Nephron (organoid): ENCODE measurements at regions not wholly inside any gene's neighbourhood (a gene's known extent, or its start where the extent isn't known, plus 50 kb on each side); places are given as distances from the start of the nearest gene placed in this dataset.

Experiments
- H3K27ac Mint-ChIP-seq, 3 experiments: 2 replicates each; pipeline ENCODE4 v1.8.0; 2020; ENCODE audit warnings: mixed read lengths in 3 of 3, mild to moderate bottlenecking in 2 of 3, moderate library complexity in 1 of 3
- H3K27me3 Mint-ChIP-seq: 2 replicates; pipeline ENCODE4 v1.8.0; 2021; ENCODE audit warnings: low read depth, mild to moderate bottlenecking, moderate library complexity, mixed read lengths
- H3K36me3 Mint-ChIP-seq: 2 replicates; pipeline ENCODE4 v1.8.0; 2020; ENCODE audit warnings: low read depth, mixed read lengths
- H3K4me1 Mint-ChIP-seq: 2 replicates; pipeline ENCODE4 v1.8.0; 2020; ENCODE audit warnings: mixed read lengths
- H3K4me3 Mint-ChIP-seq, 3 experiments: 2 replicates each; pipeline ENCODE4 v1.8.0; 2020; ENCODE audit warnings: mild to moderate bottlenecking in 3 of 3, mixed read lengths in 3 of 3, moderate library complexity in 2 of 3
- H3K9me3 Mint-ChIP-seq: 2 replicates; pipeline ENCODE4 v1.8.0; 2020; ENCODE audit warnings: mixed read lengths
- TF ChIP-seq, protein P1 (sequence below), 3 experiments: fragments of 200-600 bp; sonication (generic); IDR thresholded peaks; one replicate each; pipeline ENCODE4 v1.5.0; 2021; ENCODE audit warnings: antibody characterized with exemption in 3 of 3; ENCODE audit not compliant: unreplicated experiment in 3 of 3

DNA sequence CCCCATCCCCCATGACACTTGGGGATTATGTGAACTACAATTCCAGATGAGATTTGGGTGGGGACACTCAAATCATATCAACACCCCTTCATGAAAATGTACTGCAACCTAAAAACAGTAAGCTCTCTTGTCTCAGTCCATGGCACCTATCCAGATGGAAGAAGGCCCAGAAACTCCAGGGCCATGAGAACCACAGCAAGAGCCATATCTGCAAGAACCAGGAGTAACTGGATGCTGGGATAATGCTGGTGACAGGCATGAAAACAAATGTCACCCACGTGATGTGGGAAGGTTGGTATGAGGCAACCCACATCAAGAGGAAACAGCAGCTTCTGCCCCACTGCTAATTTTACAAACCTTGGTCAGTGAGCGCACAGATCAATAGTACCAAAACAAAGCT, 400.1 kb upstream of the ERCC4 start:
- Mint-ChIP-seq H3K27ac (no peak overlapping the region), H3K4me1 (no peaks in the 10 kb centered on the region), H3K9me3 (peaks cover 2% of the 10 kb centered on the region), H3K27me3 (peaks cover 3% of the 10 kb centered on the region), H3K36me3 (no peaks in the 10 kb centered on the region), H3K4me3 (no peak overlapping the region)
- TF ChIP-seq, protein P1, sequence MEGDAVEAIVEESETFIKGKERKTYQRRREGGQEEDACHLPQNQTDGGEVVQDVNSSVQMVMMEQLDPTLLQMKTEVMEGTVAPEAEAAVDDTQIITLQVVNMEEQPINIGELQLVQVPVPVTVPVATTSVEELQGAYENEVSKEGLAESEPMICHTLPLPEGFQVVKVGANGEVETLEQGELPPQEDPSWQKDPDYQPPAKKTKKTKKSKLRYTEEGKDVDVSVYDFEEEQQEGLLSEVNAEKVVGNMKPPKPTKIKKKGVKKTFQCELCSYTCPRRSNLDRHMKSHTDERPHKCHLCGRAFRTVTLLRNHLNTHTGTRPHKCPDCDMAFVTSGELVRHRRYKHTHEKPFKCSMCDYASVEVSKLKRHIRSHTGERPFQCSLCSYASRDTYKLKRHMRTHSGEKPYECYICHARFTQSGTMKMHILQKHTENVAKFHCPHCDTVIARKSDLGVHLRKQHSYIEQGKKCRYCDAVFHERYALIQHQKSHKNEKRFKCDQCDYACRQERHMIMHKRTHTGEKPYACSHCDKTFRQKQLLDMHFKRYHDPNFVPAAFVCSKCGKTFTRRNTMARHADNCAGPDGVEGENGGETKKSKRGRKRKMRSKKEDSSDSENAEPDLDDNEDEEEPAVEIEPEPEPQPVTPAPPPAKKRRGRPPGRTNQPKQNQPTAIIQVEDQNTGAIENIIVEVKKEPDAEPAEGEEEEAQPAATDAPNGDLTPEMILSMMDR (IDR thresholded peaks at IDR 0.05; ENCODE audit: unreplicated experiment in 3 of 3), result no peak

DNA sequence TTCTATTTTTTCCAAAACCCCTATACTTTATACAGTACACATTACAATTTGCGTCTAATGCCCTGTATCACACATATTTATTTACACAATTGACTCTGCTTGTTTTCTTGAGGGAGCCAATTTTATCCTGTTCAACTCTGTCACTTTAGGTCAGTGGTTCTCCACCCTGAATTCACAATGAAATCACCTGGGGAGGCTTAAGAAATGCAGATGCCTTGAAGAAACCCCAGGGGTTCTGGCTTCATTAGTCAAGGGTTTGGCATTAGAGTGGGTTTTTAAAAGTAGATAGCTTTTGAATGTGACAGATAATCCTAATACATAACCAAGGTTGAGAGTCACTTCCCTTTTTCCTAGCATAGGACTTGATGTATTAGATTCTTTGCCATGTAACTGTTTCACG, 398.6 kb upstream of the ERCC4 start:
- Mint-ChIP-seq H3K4me3 (no peak overlapping the region), H3K36me3 (no peaks in the 10 kb centered on the region), H3K9me3 (no peaks in the 10 kb centered on the region), H3K4me1 (no peaks in the 10 kb centered on the region), H3K27me3 (peaks cover 3% of the 10 kb centered on the region), H3K27ac (no peak overlapping the region)
- TF ChIP-seq, protein P1 (IDR thresholded peaks at IDR 0.05; ENCODE audit: unreplicated experiment in 3 of 3), result no peak

DNA sequence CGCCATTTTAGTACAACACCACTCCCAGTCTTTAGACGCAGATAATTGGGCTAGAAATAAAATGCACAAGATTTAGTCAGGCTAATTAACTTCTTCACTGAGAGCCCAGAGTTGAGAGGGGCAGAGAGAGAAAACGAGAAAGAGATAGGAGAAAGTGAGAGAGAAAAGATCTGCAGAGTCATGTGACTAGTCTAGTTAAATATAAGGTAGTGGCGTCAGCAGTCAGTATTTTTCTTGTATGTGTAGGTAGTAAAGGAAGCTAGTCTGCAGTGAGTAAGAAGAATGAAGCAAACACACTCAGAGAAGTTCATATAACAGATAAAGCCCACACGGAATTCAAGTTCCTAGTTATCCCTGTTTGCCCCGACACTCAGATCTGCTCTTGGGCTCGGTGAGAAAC, 392.6 kb upstream of the ERCC4 start:
- Mint-ChIP-seq H3K4me1 (no peaks in the 10 kb centered on the region), H3K27ac (no peak overlapping the region), H3K36me3 (no peaks in the 10 kb centered on the region), H3K4me3 (no peak overlapping the region), H3K27me3 (no peaks in the 10 kb centered on the region), H3K9me3 (no peaks in the 10 kb centered on the region)
- TF ChIP-seq, protein P1 (IDR thresholded peaks at IDR 0.05; ENCODE audit: unreplicated experiment in 3 of 3), result no peak

DNA sequence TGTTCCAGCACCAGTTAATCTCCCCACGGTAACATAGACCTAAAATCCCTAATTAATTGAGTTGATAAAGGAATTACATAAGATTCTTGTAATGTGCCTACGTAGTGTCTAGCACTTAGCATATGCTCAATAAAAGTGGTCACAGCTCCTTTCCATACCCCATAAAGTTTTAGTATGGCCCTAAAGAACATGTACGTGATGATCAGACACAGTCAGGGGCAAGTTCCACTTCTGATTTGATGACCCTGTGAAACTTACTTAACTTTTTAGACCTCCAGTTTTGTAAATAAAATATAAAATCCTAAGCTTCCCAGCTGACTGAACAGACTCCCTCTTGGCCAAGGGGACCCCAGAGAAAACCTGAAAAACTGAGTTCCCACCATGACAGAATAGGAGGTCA, 391.3 kb upstream of the ERCC4 start:
- no peak overlapping the region for H3K4me3 Mint-ChIP-seq
- H3K36me3 Mint-ChIP-seq, result no peaks in the 10 kb centered on the region
- no peaks in the 10 kb centered on the region for H3K9me3 Mint-ChIP-seq
- peak overlapping the region in 1 of 3 experiments; percentile 9 for H3K27ac Mint-ChIP-seq
- H3K4me1 Mint-ChIP-seq, result no peaks in the 10 kb centered on the region
- H3K27me3 Mint-ChIP-seq, result no peaks in the 10 kb centered on the region
- TF ChIP-seq, protein P1 (IDR thresholded peaks at IDR 0.05; ENCODE audit: unreplicated experiment in 3 of 3), result no peak

DNA sequence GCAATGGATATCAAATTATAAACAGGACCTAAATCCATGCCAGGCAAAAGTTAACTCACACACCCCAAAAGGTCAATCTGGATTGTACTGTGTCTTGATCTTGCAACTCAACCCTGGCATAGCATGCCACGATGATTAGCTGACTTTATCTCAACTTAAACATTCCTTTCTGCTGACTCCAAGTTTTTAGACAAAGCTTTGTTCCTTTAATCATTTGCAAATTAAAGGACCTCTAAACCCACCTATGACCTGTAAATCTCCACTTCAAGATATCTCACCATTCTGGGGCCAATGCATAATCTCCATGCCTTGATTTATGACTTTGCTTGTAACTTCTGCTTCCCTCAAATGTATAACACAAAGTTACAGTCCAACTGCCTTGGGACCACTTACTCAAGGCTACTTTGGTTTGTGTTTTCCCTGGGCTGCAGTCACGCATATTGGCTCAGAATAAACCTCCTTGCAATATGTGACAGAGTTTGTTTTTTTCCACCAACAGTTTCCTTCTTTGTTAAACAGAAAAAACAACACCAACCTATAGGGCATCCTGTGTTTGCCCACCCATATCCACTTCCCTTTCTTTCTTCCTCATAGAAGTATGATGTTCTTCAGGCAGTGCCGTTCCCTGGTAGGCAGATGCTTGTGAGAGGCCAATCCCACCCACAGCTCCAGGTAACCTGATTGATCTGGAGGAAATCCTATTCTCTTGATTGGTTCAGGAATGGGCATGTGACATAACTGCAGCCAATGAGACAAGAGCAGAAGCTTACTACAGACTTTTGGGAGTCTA, 390.6 kb upstream of the ERCC4 start:
- TF ChIP-seq, protein P1 (IDR thresholded peaks at IDR 0.05; ENCODE audit: unreplicated experiment in 3 of 3), result no peak
- H3K27ac Mint-ChIP-seq, result peak overlapping the region in 1 of 3 experiments; percentile 14
- peaks cover 5% of the 10 kb centered on the region for H3K27me3 Mint-ChIP-seq
- H3K36me3 Mint-ChIP-seq, result no peaks in the 10 kb centered on the region
- H3K9me3 Mint-ChIP-seq, result no peaks in the 10 kb centered on the region
- H3K4me3 Mint-ChIP-seq, result no peak overlapping the region
- H3K4me1 Mint-ChIP-seq, result no peaks in the 10 kb centered on the region

DNA sequence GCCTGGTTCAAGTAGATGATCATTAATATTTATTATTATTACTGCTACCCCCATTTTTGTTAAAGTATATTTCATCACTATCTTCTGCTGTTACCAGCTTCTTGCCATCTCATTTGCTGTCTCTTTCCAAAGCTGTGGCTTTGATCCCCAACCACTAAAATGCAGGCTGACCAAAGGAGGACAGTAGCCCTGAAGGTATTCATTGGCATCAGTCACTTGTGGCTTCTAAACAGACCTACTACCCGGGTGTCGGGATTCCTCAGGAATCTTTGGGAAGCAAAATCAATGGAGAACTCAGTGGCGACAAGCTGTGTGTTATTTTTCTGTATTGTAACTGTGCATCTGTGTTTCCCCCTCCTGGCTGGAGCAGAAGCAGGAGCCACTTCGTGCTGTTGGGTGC, 379.2 kb upstream of the ERCC4 start:
- TF ChIP-seq, protein P1 (IDR thresholded peaks at IDR 0.05; ENCODE audit: unreplicated experiment in 3 of 3), result no peak
- Mint-ChIP-seq H3K4me1 (no peaks in the 10 kb centered on the region), H3K4me3 (no peak overlapping the region)

More for the DNA sequence above, 379.2 kb upstream of the ERCC4 start:
- no peaks in the 10 kb centered on the region for H3K9me3 Mint-ChIP-seq
- H3K36me3 Mint-ChIP-seq, result no peaks in the 10 kb centered on the region
- H3K27ac Mint-ChIP-seq, result no peak overlapping the region
- no peaks in the 10 kb centered on the region for H3K27me3 Mint-ChIP-seq
